ENCODE measurements at regions not wholly inside any gene's neighbourhood (a gene's known extent, or its start where the extent isn't known, plus 50 kb on each side); places are given as distances from the start of the nearest gene placed in this dataset.

DNA sequence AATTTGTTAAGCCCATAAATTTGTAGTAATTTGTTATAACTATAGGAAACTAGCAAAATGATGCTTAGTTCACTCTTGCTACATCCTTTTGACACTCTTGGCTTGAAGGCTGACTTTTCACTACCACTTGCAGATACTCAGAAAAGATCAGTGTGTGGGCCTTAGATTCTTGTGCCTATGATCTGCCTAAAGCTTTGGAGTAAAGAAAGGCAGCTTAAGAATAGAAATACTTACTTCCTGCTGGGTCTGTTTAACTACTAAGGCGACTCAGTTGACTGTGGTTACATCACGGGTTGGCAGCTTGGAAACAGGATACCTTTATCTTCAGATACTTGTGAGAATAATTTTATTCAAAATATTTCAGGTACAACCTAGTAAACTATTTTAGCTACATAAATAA is 201.4 kb upstream of the FMR1 start:
- no peak for DNase-seq

DNA sequence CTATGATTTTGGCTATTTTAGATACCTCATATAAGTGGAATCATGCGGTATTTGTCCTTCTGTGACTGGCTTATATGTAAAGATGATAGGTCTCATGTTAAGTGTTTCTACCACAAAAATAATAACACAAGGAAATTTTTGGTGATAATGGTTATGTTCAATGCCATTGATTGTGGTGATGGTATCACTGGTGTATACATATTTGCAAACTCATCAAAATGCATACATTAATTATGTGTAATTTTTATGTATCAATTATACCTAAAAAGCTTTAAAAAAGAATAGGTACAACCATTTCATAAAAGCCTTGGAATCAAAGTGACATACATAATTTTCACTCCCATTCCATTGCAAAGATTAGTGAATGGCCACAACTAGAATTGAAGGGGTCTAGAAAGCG is 178.3 kb upstream of the FMR1 start:
- DNase-seq = no peak

DNA sequence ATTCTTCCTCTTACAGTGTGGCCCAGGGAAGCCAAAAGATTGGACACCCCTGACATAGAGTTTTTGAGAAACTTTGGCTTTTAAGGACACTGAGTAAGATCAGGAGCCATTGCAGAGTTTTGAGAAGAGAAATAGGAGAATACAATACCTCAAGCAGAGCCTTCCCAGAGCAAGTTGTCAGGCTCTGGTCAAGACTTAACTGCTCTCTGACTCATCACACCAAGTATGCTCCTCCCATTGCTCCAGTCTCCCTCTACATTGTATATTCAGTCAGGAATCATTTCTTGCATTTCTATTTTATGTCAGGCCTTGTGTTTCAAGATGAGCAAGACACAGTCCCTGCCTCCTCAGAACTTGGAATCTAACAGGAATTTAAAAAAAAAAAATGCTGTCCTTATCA is 176.4 kb upstream of the FMR1 start:
- no peak for DNase-seq

DNA sequence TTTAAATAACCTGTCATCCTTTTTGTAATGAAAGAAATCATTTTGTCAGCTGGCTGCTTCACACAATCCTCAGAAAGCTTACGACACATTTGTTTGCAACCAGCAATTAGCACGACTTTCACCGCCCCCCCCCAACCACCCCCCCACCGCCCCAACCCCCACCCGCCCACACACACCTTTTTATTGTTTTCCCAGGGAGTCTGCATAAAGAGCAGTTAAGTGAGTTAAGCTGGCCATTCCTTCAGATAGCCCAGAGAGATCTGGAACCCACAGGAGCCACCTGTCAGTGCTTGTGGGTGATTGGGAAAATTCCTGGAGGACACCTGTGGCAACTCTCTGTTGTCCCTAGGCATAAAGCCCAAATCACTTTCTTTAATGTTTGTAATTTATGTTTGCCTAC is 175.7 kb upstream of the FMR1 start:
- no peak for DNase-seq

DNA sequence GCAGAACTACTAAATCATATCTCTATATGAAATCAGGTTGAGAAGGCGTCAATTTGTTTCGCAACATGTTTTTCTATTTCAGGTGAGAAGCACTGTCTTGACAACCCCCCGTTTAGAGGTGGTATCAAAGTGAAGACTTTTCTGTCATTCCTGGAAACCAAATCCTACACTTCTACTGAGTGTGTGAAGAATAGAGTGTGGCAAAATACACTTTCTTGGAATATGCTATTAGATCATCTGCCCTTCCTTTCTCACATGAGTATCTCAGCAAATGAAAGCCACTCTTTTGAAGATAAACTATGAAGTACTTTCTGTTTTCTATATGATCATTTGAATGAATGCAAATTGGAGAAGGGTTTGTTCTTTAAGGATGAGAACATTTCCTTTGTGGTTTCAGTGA is 174.0 kb upstream of the FMR1 start:
- DNase-seq = no peak

DNA sequence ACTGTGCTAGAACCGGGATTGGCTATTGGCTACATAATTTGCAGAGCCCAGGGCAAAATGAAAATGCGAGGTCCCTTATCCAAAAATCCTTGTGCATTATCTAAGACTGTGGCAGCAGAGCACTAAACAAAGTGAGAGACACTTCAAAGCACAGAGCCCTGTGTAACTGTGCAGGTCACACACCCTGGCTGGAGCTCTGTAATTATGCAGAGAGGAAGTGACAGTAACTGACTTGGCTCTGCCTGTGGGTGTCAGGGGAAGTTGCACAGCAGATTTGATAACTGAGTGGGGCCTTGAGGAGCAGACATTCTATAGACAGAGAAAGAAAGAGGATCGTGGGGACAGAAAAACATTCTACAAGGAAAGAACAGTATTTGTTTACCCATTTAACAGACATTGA is 173.5 kb upstream of the FMR1 start:
- DNase-seq = peak; percentile 7

DNA sequence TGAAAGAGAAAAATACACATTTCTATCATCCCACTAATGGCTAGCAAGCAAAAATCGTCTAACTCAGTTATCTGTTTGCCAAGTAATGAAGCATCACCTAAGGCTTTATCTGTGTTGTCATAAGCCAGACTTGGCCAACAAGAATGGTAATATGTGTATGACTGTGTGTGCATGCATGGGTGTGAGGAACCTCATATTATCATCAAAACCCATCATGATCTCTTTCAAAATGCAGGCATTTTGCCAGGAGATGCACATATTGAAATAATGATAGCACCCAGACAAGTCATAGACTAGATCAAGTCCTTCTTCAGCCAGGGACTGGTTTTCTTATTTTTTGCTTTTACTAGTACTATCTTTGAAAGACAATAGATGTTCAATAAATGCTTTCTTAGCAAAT is 172.5 kb upstream of the FMR1 start:
- DNase-seq = peak; percentile 6

DNA sequence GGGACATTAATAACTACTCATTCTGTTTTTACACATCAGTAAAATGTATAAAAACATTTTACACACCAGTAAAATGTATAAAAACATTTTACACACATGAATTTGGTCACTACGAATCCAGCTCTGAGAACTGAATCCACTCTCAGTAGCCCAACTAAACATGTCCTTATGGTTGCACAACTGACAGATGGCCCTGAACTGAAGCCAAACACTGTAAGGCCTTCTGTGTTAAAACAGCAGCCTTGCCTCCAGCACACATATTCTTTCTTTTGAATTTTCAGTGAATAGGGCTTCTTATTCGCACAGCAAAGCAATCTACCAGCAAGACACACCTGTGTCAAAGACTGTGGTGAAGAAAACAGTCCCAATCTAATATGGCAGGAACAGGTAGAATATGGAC is 169.9 kb upstream of the FMR1 start:
- no peak for DNase-seq

DNA sequence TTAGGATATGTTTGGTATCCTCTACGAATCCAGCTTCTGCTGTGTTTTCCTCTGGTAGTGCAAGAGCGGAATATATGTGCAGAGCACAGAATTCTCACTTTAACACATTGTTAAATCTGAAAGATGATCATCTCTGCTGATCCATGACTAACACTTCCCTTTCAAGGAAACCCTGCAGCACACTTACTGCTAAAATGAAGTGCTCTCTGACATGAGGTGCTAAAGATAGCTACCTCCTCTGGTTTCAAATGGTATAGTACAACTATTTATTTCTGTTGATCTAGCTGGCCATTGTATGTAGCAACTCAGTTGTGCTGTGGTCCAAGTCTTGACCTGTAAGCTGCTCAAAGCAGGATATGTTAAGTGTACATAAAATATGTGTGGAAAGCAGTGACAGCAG is 162.4 kb upstream of the FMR1 start:
- no peak for DNase-seq

DNA sequence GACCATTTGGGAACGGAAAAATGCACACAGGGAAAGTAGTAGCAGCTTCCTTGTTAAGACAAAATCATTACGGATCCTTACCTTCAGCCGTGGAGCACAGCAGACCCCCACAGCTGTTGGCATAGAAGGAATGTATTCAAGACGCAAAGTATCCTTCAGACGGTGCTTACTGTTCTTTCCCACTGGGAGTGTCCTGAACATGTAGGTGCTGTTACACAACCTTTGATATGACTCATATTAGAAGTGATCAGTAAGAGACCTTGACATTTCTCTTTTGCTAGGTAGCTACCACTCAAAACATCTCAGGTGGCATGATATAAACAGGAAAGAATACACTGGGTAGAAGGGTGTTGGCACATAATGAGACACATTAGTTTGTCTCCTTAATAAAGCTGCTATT is 154.0 kb upstream of the FMR1 start:
- DNase-seq = no peak

DNA sequence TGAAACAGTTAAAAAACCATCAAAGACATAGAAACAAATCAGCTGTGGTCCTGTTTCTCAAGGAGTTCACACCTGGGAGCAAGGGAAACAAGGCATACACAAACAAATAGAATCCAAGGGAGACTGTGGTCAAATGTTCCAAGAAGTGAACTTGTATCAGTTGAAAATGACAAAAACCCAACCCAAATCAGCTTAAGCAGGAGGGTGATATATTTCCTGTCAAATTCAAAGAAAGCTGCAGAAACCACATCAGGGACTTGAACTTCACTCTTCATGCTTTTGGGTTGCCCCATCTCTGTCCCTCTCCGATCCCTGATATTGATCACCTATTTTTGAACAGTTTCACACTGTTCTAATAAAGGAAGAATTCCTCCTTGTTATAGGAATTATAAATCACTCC is 148.6 kb upstream of the FMR1 start:
- peak; percentile 29 for DNase-seq

DNA sequence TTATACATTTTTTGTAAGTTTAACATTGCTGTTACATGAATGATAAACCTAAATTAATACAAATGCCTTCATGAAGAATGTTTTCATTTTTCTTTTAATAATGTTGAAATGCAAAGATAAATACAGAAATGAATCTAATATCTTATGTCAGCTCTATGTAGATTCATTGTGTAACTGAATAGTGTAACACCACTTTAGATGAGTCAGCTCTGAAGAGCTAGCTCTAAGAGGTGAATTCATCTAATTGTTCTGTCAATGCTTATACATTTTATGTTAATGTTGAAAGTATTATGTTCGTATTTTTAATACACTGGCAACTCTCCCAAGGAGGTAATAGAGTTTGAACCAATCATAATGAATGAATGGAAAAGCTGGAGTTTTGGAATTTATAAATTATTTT is 146.9 kb upstream of the FMR1 start:
- no peak for DNase-seq

DNA sequence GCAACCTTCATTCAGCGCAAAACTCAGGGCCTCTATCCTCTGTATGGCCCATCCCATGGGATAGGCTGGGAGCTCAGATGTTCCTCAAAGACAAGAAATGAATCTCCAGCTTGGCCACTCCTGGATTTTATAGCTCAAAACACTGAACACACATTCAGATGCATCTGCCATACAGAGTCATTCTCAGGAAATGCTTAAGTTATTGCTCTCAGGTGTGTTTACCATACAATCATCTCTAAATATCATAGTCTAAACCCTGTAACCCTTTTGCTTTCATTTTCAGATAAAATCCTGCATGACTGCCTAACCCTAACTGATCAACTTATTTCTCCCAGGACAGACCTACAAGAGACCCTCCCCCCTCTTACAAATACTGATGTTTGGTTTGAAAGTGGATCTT is 140.9 kb upstream of the FMR1 start:
- DNase-seq = no peak

DNA sequence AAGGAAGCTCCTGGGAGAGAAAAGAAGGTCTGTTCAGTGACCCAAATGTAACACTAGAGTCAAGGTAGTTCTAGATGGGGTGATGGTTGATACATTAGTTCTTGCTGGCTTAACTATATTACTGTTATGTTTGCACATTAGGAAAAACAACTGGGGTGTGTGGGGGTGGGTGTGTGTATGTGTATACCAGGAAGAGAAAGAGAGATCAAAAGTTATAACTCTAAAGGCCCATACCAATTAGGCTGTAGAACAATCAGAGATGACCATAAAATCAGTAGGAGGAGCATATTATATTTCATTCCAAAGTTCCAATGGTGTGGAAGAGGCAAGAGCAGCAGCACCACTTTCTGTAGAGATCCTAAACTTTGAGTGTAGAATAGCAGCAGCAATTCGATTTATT is 134.7 kb upstream of the FMR1 start:
- no peak for DNase-seq

DNA sequence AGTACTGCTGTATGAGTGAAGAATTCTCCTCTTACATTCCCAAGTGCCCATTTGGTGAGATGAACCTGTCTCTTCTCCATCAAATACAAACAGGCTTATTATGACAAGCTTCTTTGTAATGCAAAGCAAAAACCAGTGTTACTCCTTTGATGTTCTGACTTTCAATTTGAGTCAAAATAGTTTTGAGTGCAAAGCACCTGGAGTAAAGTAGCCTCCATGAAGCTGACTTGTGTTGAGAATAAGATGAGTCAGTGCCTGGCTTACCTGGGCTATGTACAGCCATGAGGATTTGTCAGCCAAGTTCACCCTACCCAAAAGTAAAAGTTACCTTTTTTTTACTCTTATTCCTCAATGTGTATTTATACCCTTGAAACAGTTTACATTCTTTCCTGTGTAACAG is 132.5 kb upstream of the FMR1 start:
- DNase-seq = no peak

DNA sequence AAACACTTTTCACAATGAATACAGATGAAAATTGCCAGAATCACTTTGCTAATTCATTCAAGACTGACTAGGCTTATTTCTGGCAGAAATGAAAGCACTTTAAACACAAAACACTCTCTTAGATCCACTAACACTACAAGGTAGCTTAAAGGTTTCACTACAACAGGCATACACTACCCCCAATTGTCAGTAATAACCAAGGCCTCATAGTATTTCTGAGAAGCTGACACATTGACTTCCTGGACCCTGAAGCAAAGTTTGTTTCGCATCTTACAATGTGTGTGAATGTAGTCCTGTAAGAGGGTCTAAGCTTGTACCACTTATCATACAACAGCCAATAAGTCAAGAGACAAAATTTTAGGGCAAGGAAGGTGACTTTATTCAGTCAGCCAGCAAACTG is 129.9 kb upstream of the FMR1 start:
- no peak for DNase-seq

DNA sequence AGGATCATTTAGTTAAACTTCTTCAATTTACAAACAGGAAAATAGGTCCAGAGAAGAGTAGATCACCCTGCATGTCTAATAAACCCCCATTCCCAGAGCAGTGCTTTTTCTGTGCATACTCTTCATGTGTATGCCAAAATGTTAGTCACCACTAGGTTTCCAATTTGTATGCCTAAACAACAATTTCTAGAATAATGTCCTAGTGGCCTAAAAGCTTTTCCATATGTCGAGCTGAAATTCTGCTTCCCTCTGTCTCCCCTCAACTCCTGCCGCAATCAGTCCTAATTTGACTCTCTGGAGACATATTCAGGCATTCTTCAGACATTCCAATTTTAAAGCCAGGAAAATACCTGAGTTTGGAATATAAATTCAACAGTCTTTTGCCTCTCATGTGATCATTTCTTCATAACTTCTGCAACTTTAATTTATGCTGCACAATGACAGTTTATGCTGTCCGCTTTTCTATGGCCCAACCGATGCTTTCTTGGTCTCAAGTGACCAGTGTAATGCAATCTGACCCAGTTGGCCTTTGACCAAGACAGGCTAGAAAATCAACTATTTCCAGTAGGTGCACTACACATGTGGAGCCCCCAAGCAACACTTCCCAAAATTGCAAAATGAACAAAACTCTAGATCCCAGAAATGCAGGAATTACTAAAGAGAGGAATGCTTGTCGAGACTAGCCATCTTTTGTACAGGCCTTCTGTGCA is 122.9 kb upstream of the FMR1 start:
- no peak for DNase-seq

DNA sequence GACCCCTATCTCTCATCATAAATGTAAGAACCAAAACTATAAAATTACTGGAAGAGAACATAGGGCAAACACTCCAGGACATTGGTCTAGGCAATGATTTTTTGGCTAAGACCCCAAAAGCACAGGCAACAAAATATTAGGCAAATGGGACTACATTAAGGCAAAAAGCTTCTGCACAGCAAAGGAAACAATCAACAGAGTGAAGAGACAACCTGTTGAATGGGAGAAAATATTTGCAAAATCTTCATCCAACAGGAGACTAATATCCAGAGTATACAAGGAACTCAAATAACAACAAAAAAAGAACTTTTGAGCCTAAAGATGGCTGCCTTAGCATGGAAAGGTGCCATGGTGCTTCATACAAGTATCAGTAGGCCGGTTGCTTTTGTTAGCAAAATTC is 111.1 kb upstream of the FMR1 start:
- no peak for DNase-seq

DNA sequence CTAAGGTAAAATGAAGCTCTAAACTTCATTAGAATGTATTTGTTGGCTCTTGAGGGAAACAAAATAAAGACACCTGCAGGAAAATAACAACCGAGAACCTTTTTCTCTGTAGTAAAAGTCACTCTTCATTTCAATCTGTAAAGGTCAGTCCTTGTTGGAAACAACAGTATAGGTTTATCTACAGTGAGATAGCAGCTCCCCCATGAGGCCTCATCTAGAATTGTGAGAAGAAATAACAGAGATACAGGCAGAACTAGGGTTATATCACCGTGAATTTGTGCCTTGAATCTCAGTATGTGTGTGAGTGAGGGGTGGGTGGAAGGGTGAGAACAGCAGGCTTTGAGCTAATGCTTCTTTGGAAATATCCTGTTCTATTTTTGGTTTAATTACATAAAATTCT is 107.8 kb upstream of the FMR1 start:
- peak; percentile 35 for DNase-seq

DNA sequence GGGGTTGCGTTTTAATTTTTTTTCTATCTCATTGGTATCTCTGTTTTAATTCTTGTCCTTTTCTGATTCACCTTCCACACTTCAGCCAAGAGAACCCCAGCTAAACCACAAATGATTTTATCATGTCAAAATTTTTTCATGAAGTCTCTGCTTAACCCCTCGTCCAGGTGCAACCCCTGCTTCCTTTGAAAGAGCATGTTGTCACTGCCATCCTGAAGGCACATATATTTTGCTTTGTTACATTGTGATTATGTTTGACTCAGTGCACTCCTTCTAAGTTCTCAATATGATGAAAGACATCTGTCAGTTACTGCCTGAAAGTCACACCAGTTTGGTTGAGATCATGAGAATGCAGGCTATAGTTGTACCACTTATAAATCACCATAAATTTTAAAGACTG is 99.9 kb upstream of the FMR1 start:
- no peak for DNase-seq

DNA sequence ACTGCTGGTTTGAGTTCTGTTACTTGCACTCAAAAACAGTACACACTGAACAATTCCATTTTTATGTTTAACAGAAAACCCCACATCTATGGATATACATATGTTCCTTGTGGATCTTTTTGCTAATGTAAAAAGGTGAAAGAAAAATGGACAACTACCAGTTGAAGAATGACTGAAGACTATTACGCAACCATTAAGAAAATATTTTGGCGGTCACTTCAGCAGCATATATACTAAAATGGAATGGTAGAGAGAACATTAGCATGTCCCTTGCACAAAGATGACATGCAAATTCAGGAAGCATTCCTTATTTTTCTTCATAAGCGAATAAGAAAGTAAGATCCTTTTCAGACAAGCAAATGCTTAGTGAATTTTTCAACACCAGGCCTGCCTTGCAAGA is 84.6 kb upstream of the FMR1 start:
- DNase-seq = no peak

DNA sequence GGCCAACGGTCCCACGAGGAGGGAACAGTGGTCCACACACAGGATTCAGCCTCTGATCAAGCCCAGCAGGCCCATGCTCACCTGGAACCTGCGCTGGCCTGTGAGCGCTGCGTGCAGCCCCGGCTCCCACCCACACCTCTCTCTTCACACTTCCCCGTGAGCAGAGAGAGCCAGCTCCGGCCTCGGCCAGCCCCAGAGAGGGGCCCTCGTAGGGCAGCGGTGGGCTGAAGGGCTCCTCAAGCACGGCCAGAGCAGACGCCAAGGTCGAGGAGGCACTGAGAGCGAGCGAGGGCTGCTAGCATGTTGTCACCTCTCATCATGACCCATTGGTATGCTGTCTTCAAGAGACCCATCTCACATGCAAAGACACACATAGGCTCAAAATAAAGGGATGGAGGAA is 83.0 kb upstream of the FMR1 start:
- DNase-seq = no peak

DNA sequence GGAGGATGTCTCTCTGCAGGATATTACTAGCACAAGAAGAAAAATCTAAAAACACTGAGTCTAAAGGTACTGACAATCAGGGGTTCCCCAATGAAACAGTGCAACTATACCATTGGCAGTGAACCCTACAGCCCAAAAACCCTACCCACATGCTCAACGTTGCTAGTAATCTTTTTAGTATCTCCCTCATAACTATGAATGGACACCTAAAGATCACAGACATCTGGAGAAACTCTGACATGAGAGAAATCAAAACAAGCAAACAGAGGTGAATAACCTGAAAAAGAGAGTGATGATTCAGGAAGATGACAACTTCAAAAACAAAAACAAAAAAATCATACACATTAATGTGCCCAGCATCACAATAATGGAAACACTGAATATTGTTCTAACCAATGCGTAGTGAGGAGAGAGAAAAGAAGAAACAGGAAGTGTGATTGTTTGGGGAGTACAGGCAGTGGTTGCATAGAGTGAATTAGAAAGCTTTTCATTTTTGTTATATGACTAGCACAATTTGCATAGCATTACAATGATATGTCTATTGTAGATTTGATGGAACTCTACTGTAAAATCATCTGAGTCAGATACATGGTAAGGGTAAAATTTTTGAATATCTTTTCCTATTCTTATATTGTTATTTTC is 78.9 kb upstream of the FMR1 start:
- no peak for DNase-seq

DNA sequence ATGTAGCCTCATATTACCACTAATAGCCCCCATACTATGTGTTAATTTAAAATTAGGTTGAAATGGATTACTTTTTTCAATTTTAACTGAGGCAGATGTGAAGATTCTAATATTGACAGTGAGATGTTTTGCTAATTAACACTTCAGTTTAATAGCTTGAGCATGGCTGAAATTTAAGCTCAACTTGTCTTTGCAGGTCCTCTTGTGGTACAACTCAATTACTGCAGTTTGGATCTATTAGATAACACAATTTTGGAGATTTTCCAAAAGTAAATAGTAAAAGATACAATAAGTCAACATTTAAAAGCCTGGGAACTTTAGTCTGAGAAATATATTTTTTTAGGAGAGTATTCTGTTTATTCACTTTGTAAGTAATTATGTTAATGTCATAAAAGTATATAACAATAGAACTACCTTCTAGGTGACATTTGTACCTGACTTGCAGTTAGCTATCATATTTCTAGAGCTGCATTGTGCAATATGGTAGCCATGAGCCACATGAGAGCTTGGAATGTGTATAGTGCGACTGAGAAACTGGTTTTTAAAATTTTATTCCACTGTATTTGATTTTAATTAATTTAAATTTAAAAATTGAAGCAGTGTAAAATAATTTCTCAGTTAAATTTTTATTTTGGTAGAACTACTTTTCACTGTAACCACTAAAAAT is 73.1 kb upstream of the FMR1 start:
- peak; percentile 9 for DNase-seq

DNA sequence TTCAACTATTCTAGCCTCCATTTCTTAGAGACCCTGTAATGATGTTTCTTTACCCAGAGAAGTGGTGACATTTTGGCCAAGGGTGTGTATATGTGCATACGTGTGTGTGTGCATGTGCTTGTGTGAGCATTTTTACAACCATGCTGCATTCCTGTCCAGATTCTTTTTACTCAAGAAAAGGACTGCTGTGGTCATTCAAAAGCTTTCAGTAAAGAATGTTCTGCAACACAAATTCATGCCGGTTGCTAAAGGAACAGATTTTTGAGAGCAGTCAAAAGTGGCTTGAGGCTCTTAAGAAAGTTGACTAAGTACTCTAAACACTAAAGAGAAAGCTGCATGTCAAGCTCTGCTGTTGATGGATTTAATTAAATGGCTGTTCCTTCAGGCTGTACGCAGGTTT is 65.0 kb upstream of the FMR1 start:
- DNase-seq = no peak
